OCI-LY7 (cell line): ENCODE measurements at regions not wholly inside any gene's neighbourhood (a gene's known extent, or its start where the extent isn't known, plus 50 kb on each side); places are given as distances from the start of the nearest gene placed in this dataset.

Experiments
- BruUV-seq: library from RNA; stranded (reverse); fragments of 400-500 nt; replicated peaks from 2 replicates; lab custom pipeline; 2021; lab: Mats Ljungman, UMichigan
- CTCF ChIA-PET: fragments of 300-600 bp; sonication (Branson Sonifier 250); formaldehyde crosslinking; loops from one replicate; lab custom pipeline; 2022; ENCODE audit warnings: antibody characterized with exemption; ENCODE audit not compliant: unreplicated experiment; lab: Charles Lee
- POLR2A ChIA-PET: fragments of 300-600 bp; sonication (Branson Sonifier 250); formaldehyde crosslinking; loops from one replicate; lab custom pipeline; 2022; ENCODE audit warnings: antibody characterized with exemption; lab: Charles Lee
- DNase-seq: peaks from one replicate; pipeline ENCODE4 v3.0.0-alpha.2; 2015; ENCODE audit warnings: low spot score
- H2AFZ ChIP-seq: fragments of 200-600 bp; sonication (generic), shearing (Covaris generic); 2 replicates; pipeline ENCODE4 v1.6.1; 2014; ENCODE audit warnings: mild to moderate bottlenecking, antibody characterized with exemption, low read length, moderate library complexity
- H3K27ac ChIP-seq: fragments of 200-600 bp; sonication (generic); 2 replicates; pipeline ENCODE4 v1.5.1; 2014; ENCODE audit warnings: mixed run types, low read depth, mild to moderate bottlenecking, moderate library complexity, low read length, inconsistent platforms; ENCODE audit not compliant: poor library complexity, severe bottlenecking
- H3K36me3 ChIP-seq: fragments of 200-600 bp; sonication (generic); 2 replicates; pipeline ENCODE4 v1.6.1; 2014; ENCODE audit warnings: mild to moderate bottlenecking, antibody characterized with exemption, low read length, moderate library complexity, mixed read lengths; ENCODE audit not compliant: insufficient read depth
- H3K4me1 ChIP-seq: fragments of 200-600 bp; sonication (generic); 2 replicates; pipeline ENCODE4 v1.5.1; 2014; ENCODE audit warnings: mild to moderate bottlenecking, low read length; ENCODE audit not compliant: insufficient read depth, poor library complexity, severe bottlenecking
- H3K4me2 ChIP-seq: fragments of 200-600 bp; sonication (generic); 2 replicates; pipeline ENCODE4 v1.6.1; 2014; ENCODE audit warnings: mild to moderate bottlenecking, low read length
- H3K4me3 ChIP-seq: fragments of 200-600 bp; sonication (generic); 2 replicates; pipeline ENCODE4 v1.5.1; 2014; ENCODE audit warnings: mild to moderate bottlenecking, low read depth, low read length; ENCODE audit not compliant: poor library complexity, severe bottlenecking
- H3K79me2 ChIP-seq: fragments of 200-600 bp; sonication (generic); 2 replicates; pipeline ENCODE4 v1.6.1; 2016; ENCODE audit warnings: low read depth, mild to moderate bottlenecking, low read length, moderate library complexity, mixed read lengths; ENCODE audit not compliant: insufficient read depth
- H3K9me2 ChIP-seq: fragments of 200-600 bp; sonication (generic); 2 replicates; pipeline ENCODE4 v1.6.1; 2016; ENCODE audit warnings: mild to moderate bottlenecking, low read length, mixed read lengths; ENCODE audit not compliant: insufficient read depth
- H3K9me3 ChIP-seq: fragments of 200-600 bp; sonication (generic); 2 replicates; pipeline ENCODE4 v1.6.1; 2014; ENCODE audit warnings: mild to moderate bottlenecking, mixed run types, low read length, mixed read lengths
- H4K20me1 ChIP-seq: fragments of 200-600 bp; sonication (generic); 2 replicates; pipeline ENCODE4 v1.6.1; 2014; ENCODE audit warnings: mild to moderate bottlenecking, antibody characterized with exemption, low read length, moderate library complexity, mixed read lengths; ENCODE audit not compliant: insufficient read depth
- EZH2phosphoT487 ChIP-seq: fragments of 200-600 bp; sonication (generic); IDR thresholded peaks from 2 replicates; pipeline ENCODE4 v1.6.1; 2018; ENCODE audit warnings: low read depth, borderline replicate concordance, mild to moderate bottlenecking, mixed run types, antibody characterized with exemption, low read length, moderate library complexity, mixed read lengths
- intact Hi-C: fragments of 100-400 bp; cut with micrococcal nuclease; formaldehyde crosslinking; loops from one replicate; pipeline ENCODE4 v1.10.0; 2022; ENCODE audit not compliant: unreplicated experiment
- TF ChIP-seq, protein P1 (sequence below): fragments of 200-600 bp; sonication (generic); conservative IDR thresholded peaks from 2 replicates; pipeline ENCODE4 v1.5.1; 2014; ENCODE audit warnings: mild to moderate bottlenecking, antibody characterized with exemption, low read length, moderate library complexity, mixed read lengths

DNA sequence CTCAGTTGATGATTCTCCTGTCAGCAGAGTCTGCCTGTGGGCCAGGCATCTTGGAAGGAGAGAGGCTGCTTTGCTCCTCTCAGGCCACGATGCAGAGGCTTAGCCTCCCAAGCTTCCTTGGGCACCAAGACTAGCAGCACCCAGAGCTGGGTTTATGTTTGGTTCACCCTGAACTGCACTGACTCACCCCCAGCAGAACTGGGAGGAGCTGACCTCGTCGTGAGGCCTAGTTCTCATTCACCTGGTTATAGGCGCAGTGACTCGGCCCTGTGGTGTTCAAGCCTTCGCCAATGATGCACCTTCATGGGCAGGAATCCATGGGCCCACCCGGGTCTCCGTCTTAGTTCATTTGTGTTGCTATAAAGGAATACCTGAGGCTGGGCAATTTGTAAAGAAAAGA, 122.0 kb upstream of the ZNF438 start:
- Histone ChIP-seq H2AFZ (no peak overlapping the region), H3K4me2 (no peak overlapping the region), H3K4me3 (no peak overlapping the region), H3K27ac (no peak overlapping the region), H3K9me2 (no peaks in the 10 kb centered on the region), H4K20me1 (no peaks in the 10 kb centered on the region), H3K36me3 (no peaks in the 10 kb centered on the region), H3K9me3 (no peaks in the 10 kb centered on the region), H3K4me1 (no peaks in the 10 kb centered on the region), H3K79me2 (no peaks in the 10 kb centered on the region)
- TF ChIP-seq EZH2phosphoT487 = no peak
- TF ChIP-seq, protein P1, sequence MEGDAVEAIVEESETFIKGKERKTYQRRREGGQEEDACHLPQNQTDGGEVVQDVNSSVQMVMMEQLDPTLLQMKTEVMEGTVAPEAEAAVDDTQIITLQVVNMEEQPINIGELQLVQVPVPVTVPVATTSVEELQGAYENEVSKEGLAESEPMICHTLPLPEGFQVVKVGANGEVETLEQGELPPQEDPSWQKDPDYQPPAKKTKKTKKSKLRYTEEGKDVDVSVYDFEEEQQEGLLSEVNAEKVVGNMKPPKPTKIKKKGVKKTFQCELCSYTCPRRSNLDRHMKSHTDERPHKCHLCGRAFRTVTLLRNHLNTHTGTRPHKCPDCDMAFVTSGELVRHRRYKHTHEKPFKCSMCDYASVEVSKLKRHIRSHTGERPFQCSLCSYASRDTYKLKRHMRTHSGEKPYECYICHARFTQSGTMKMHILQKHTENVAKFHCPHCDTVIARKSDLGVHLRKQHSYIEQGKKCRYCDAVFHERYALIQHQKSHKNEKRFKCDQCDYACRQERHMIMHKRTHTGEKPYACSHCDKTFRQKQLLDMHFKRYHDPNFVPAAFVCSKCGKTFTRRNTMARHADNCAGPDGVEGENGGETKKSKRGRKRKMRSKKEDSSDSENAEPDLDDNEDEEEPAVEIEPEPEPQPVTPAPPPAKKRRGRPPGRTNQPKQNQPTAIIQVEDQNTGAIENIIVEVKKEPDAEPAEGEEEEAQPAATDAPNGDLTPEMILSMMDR = no peak
- POLR2A ChIA-PET = interaction anchor here (0.5 to 0.6 kb wide), 2 partner anchors 658 to 835 kb away, joined by 4 to 7 read pairs; no protein-coding TSS in a partner anchor
- BruUV-seq = no TSS peak
- CTCF ChIA-PET = no interaction called here
- no peak for DNase-seq
- intact Hi-C loops = no loop called here

GRCh38 chr10:31154996-31155395, 123.3 kb upstream of the ZNF438 start:
- no TSS peak for BruUV-seq
- intact Hi-C loops = no loop called here
- Histone ChIP-seq H3K4me2 (no peak overlapping the region), H3K79me2 (no peaks in the 10 kb centered on the region), H4K20me1 (no peaks in the 10 kb centered on the region), H3K9me2 (no peaks in the 10 kb centered on the region), H3K36me3 (no peaks in the 10 kb centered on the region), H3K9me3 (no peaks in the 10 kb centered on the region), H3K27ac (no peak overlapping the region), H2AFZ (no peak overlapping the region), H3K4me1 (no peaks in the 10 kb centered on the region), H3K4me3 (no peak overlapping the region)
- CTCF ChIA-PET = no interaction called here
- TF ChIP-seq, protein P1 = no peak
- no peak for TF ChIP-seq EZH2phosphoT487
- POLR2A ChIA-PET = no interaction called here
- no peak for DNase-seq

DNA sequence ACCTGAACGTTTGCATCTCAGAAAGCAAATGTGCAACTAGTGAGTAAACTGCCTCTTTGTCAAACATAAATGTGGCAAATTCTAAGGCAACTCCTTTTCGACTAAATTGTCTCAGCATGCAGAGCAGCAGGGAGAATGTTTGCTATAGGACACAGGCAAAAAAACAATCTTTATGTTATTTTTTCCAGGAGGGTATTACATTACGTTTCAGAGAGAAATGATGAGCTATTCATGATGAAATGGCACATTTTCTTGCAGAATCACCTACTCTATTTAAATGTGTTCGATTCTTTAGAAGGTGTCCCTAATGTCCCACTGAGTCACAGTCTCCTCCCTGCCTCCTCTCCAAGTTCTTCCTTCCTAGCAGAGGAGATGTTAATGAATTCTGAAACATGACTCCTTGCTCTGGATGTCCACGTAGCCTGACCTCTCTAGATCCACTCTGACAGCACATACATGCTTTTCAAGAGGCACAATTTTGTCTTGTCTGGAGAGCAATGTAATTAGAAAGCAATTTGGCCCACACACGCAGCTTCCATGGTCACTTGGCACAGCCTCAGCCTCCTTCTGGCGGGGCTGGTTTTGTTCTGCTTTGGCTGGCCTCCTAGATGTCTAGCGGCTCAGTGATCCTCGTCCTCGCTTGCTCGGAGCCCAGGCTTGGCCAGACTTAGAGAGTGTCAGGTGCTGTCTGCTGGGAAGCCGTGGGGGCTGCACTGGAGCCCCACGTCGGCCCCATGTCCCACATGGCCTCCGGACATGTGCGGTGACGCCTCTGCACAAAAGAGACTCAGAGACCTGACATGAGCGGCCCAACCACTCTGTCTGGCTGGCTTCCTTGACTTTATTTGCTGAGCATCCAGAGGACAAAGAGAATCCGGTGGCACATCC, 125.7 kb upstream of the ZNF438 start:
- H3K27ac ChIP-seq = no peak overlapping the region
- no peaks in the 10 kb centered on the region for H3K9me2 ChIP-seq
- POLR2A ChIA-PET = no interaction called here
- TF ChIP-seq, protein P1 = no peak
- TF ChIP-seq EZH2phosphoT487 = no peak
- H3K9me3 ChIP-seq = no peaks in the 10 kb centered on the region
- CTCF ChIA-PET = no interaction called here
- H4K20me1 ChIP-seq = no peaks in the 10 kb centered on the region
- BruUV-seq = no TSS peak
- H3K4me1 ChIP-seq = no peaks in the 10 kb centered on the region
- H3K4me2 ChIP-seq = no peak overlapping the region
- H3K79me2 ChIP-seq = no peaks in the 10 kb centered on the region
- DNase-seq = no peak
- no peak overlapping the region for H2AFZ ChIP-seq
- no peak overlapping the region for H3K4me3 ChIP-seq
- intact Hi-C loops = no loop called here
- H3K36me3 ChIP-seq = no peaks in the 10 kb centered on the region
